ENCODE measurements at regions not wholly inside any gene's neighbourhood (a gene's known extent, or its start where the extent isn't known, plus 50 kb on each side); places are given as distances from the start of the nearest gene placed in this dataset.

GRCh38 chr17:63165400-63165799 lies 199.4 kb downstream of the TANC2 start:
- Histone ChIP-seq H3K27me3 (ENCODE audit: control insufficient read depth in 1 of 2, insufficient read depth in 2 of 2, low read length in 1 of 2) (no peaks in the 10 kb centered on the region), H3K4me1 (ENCODE audit: control insufficient read depth in 1 of 2, insufficient read depth in 2 of 2, low read length in 2 of 2) (no peaks in the 10 kb centered on the region), H3K9me3 (ENCODE audit: control insufficient read depth, low read length) (no peaks in the 10 kb centered on the region), H3K36me3 (ENCODE audit: control insufficient read depth in 1 of 2, insufficient read depth in 2 of 2, low read length in 1 of 2) (no peaks in the 10 kb centered on the region), H3K4me3 (ENCODE audit: low read length in 2 of 2) (no peak overlapping the region), H3K27ac (ENCODE audit: low read depth in 1 of 2, low read length in 2 of 2) (no peak overlapping the region)
- intact Hi-C loops (cut with DNase I) = no loop called here
- DNase-seq = no peak
- WGBS, 2 donors = 46 to 47% methylated on average over 2 of the region's 2 CpGs
- ATAC-seq (ENCODE audit: low FRiP score) = no peak

DNA sequence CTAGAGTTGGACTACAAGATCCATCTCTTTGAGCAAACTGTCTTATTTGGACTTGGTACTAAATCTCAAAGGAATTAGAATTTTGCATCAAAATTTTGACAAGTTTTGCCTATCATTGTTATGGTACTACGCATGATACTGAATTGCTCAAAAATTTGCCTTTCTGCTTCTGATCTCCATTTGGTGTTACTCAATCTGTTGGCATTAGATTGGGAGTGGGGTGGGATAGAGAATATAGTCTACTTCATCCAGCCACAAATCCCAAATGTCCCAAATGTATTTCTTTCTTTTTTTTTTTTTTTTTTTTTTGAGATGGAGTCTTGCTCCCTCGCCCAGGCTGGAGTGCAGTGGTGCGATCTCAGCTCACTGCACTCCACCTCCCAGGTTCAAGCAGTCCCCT lies 204.8 kb downstream of the TANC2 start:
- ATAC-seq (ENCODE audit: low FRiP score) = no peak
- Histone ChIP-seq H3K9me3 (ENCODE audit: control insufficient read depth, low read length) (no peaks in the 10 kb centered on the region), H3K27me3 (ENCODE audit: control insufficient read depth in 1 of 2, insufficient read depth in 2 of 2, low read length in 1 of 2) (no peaks in the 10 kb centered on the region), H3K36me3 (ENCODE audit: control insufficient read depth in 1 of 2, insufficient read depth in 2 of 2, low read length in 1 of 2) (no peaks in the 10 kb centered on the region), H3K27ac (ENCODE audit: low read depth in 1 of 2, low read length in 2 of 2) (no peak overlapping the region), H3K4me3 (ENCODE audit: low read length in 2 of 2) (no peak overlapping the region), H3K4me1 (ENCODE audit: control insufficient read depth in 1 of 2, insufficient read depth in 2 of 2, low read length in 2 of 2) (peaks cover 0 to 4% of the 10 kb centered on the region in 2 donors)
- WGBS, 2 donors = 94 to 100% methylated on average over 3 of the region's 3 CpGs
- intact Hi-C loops (cut with DNase I) = loop anchor here in 1 of 2 donors (10.0 kb wide), 1 partner anchor 224 kb away; no protein-coding TSS in a partner anchor
- DNase-seq = no peak

- intact Hi-C loops (cut with DNase I) = loop anchor here in 1 of 2 donors (10.0 kb wide), 1 partner anchor 223 kb away; no protein-coding TSS in a partner anchor
- 58 to 66% methylated on average over 5 of the region's 5 CpGs for WGBS, 2 donors
- Histone ChIP-seq H3K4me1 (ENCODE audit: control insufficient read depth in 1 of 2, insufficient read depth in 2 of 2, low read length in 2 of 2) (peaks cover 0 to 4% of the 10 kb centered on the region in 2 donors), H3K27me3 (ENCODE audit: control insufficient read depth in 1 of 2, insufficient read depth in 2 of 2, low read length in 1 of 2) (no peaks in the 10 kb centered on the region), H3K27ac (ENCODE audit: low read depth in 1 of 2, low read length in 2 of 2) (no peak overlapping the region), H3K9me3 (ENCODE audit: control insufficient read depth, low read length) (no peaks in the 10 kb centered on the region), H3K36me3 (ENCODE audit: control insufficient read depth in 1 of 2, insufficient read depth in 2 of 2, low read length in 1 of 2) (no peaks in the 10 kb centered on the region), H3K4me3 (ENCODE audit: low read length in 2 of 2) (no peak overlapping the region)
- ATAC-seq (ENCODE audit: low FRiP score) (no peak), DNase-seq (peak in 1 of 2 donors; percentile 50)
These were observed 205.7 kb downstream of the TANC2 start for GRCh38 chr17:63171428-63172393.

DNA sequence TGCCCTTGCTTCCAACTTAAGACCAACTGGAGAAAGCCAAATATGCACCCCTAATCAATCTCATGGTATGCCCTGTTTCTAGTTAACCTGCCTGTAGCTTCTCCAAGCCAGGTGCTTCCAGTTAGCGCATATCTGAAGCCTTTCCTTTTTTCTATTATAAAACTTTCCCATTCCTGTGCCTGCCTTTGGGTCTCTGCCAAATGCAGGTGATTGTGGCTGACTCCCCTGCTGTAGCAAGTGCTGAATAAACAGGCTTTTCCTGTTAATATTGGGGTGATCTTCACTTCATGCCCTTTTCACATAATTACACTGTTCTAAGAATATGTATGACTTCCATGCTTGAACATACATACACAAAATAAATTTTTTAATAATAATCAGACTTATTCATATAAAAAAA lies 207.4 kb downstream of the TANC2 start:
- intact Hi-C loops (cut with DNase I) = loop anchor here in 1 of 2 donors (10.0 kb wide), 1 partner anchor 221 kb away; no protein-coding TSS in a partner anchor
- no peak overlapping the region for H3K4me3 ChIP-seq (ENCODE audit: low read length in 2 of 2)
- H3K4me1 ChIP-seq (ENCODE audit: control insufficient read depth in 1 of 2, insufficient read depth in 2 of 2, low read length in 2 of 2) = peaks cover 0 to 4% of the 10 kb centered on the region in 2 donors
- H3K9me3 ChIP-seq (ENCODE audit: control insufficient read depth, low read length) = no peaks in the 10 kb centered on the region
- no peak overlapping the region for H3K27ac ChIP-seq (ENCODE audit: low read depth in 1 of 2, low read length in 2 of 2)
- no peaks in the 10 kb centered on the region for H3K27me3 ChIP-seq (ENCODE audit: control insufficient read depth in 1 of 2, insufficient read depth in 2 of 2, low read length in 1 of 2)
- no peaks in the 10 kb centered on the region for H3K36me3 ChIP-seq (ENCODE audit: control insufficient read depth in 1 of 2, insufficient read depth in 2 of 2, low read length in 1 of 2)
- DNase-seq = no peak
- ATAC-seq (ENCODE audit: low FRiP score) = no peak
- 95 to 100% methylated on average over 1 of the region's 1 CpG for WGBS, 2 donors

- WGBS, 2 donors = 14 to 21% methylated on average over 1 of the region's 1 CpG
- DNase-seq = no peak
- H3K27ac ChIP-seq (ENCODE audit: low read depth in 1 of 2, low read length in 2 of 2) = no peak overlapping the region
- no peak for ATAC-seq (ENCODE audit: low FRiP score)
- no peak overlapping the region for H3K4me3 ChIP-seq (ENCODE audit: low read length in 2 of 2)
- H3K27me3 ChIP-seq (ENCODE audit: control insufficient read depth in 1 of 2, insufficient read depth in 2 of 2, low read length in 1 of 2) = no peaks in the 10 kb centered on the region
- no peaks in the 10 kb centered on the region for H3K9me3 ChIP-seq (ENCODE audit: control insufficient read depth, low read length)
- intact Hi-C loops (cut with DNase I) = loop anchor here in 1 of 2 donors (10.0 kb wide), 1 partner anchor 221 kb away; no protein-coding TSS in a partner anchor
- no peaks in the 10 kb centered on the region for H3K36me3 ChIP-seq (ENCODE audit: control insufficient read depth in 1 of 2, insufficient read depth in 2 of 2, low read length in 1 of 2)
- H3K4me1 ChIP-seq (ENCODE audit: control insufficient read depth in 1 of 2, insufficient read depth in 2 of 2, low read length in 2 of 2) = peaks cover 0 to 4% of the 10 kb centered on the region in 2 donors
These were observed 207.9 kb downstream of the TANC2 start for GRCh38 chr17:63173903-63174302.

DNA sequence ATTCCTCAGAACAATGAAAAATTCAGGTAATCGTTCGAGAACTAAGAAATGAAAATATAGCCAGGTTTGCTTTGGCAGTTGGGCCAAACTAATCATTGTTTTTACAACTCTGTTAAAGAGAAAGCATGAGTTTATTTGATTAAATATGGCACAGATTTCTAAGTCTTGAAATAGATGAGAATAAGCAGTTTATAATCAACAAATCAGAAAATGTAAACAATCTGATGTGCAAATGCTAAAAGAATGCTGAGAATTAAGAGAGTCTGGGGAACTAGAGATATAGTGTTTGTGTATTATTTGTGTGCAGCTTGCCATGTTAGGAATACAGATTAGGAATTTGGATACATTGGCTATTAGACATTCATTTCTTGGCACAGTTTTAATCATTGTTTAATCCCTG lies 212.5 kb downstream of the TANC2 start:
- DNase-seq = no peak
- no peak overlapping the region for H3K27ac ChIP-seq (ENCODE audit: low read depth in 1 of 2, low read length in 2 of 2)
- H3K36me3 ChIP-seq (ENCODE audit: control insufficient read depth in 1 of 2, insufficient read depth in 2 of 2, low read length in 1 of 2) = no peaks in the 10 kb centered on the region
- H3K4me1 ChIP-seq (ENCODE audit: control insufficient read depth in 1 of 2, insufficient read depth in 2 of 2, low read length in 2 of 2) = peaks cover 0 to 4% of the 10 kb centered on the region in 2 donors
- no peaks in the 10 kb centered on the region for H3K27me3 ChIP-seq (ENCODE audit: control insufficient read depth in 1 of 2, insufficient read depth in 2 of 2, low read length in 1 of 2)
- no peak overlapping the region for H3K4me3 ChIP-seq (ENCODE audit: low read length in 2 of 2)
- 2 to 6% methylated on average over 2 of the region's 2 CpGs for WGBS, 2 donors
- no peak for ATAC-seq (ENCODE audit: low FRiP score)
- H3K9me3 ChIP-seq (ENCODE audit: control insufficient read depth, low read length) = no peaks in the 10 kb centered on the region
- intact Hi-C loops (cut with DNase I) = loop anchor here in 1 of 2 donors (10.0 kb wide), 1 partner anchor 216 kb away; no protein-coding TSS in a partner anchor

GRCh38 chr17:63181856-63182255 lies 215.8 kb downstream of the TANC2 start:
- no peak for DNase-seq
- WGBS, 2 donors = 98 to 99% methylated on average over 6 of the region's 6 CpGs
- Histone ChIP-seq H3K4me1 (ENCODE audit: control insufficient read depth in 1 of 2, insufficient read depth in 2 of 2, low read length in 2 of 2) (no peaks in the 10 kb centered on the region), H3K36me3 (ENCODE audit: control insufficient read depth in 1 of 2, insufficient read depth in 2 of 2, low read length in 1 of 2) (no peaks in the 10 kb centered on the region), H3K27ac (ENCODE audit: low read depth in 1 of 2, low read length in 2 of 2) (no peak overlapping the region), H3K9me3 (ENCODE audit: control insufficient read depth, low read length) (no peaks in the 10 kb centered on the region), H3K4me3 (ENCODE audit: low read length in 2 of 2) (no peak overlapping the region), H3K27me3 (ENCODE audit: control insufficient read depth in 1 of 2, insufficient read depth in 2 of 2, low read length in 1 of 2) (no peaks in the 10 kb centered on the region)
- no peak for ATAC-seq (ENCODE audit: low FRiP score)
- intact Hi-C loops (cut with DNase I) = loop anchor here in 1 of 2 donors (10.0 kb wide), 1 partner anchor 223 kb away; no protein-coding TSS in a partner anchor

GRCh38 chr17:63185420-63185819 lies 219.4 kb downstream of the TANC2 start:
- no peaks in the 10 kb centered on the region for H3K27me3 ChIP-seq (ENCODE audit: control insufficient read depth in 1 of 2, insufficient read depth in 2 of 2, low read length in 1 of 2)
- H3K4me1 ChIP-seq (ENCODE audit: control insufficient read depth in 1 of 2, insufficient read depth in 2 of 2, low read length in 2 of 2) = no peaks in the 10 kb centered on the region
- H3K36me3 ChIP-seq (ENCODE audit: control insufficient read depth in 1 of 2, insufficient read depth in 2 of 2, low read length in 1 of 2) = no peaks in the 10 kb centered on the region
- H3K27ac ChIP-seq (ENCODE audit: low read depth in 1 of 2, low read length in 2 of 2) = no peak overlapping the region
- no peak overlapping the region for H3K4me3 ChIP-seq (ENCODE audit: low read length in 2 of 2)
- no peak for DNase-seq
- no peak for ATAC-seq (ENCODE audit: low FRiP score)
- H3K9me3 ChIP-seq (ENCODE audit: control insufficient read depth, low read length) = no peaks in the 10 kb centered on the region
- intact Hi-C loops (cut with DNase I) = loop anchor here in 1 of 2 donors (10.0 kb wide), 1 partner anchor 219 kb away; no protein-coding TSS in a partner anchor
